Renal cortex interstitium (tissue), 11 donors: ENCODE measurements at regions not wholly inside any gene's neighbourhood (a gene's known extent, or its start where the extent isn't known, plus 50 kb on each side); places are given as distances from the start of the nearest gene placed in this dataset.
"Not testable (repeated sequence)": the region's sequence is repeated elsewhere in the genome, so short reads cannot be mapped to it uniquely, and the experiment has no call there.

Experiments used
- DNase-seq, 11 donors: peaks; one replicate each; pipeline ENCODE4 v3.0.0-alpha.2; 2013; ENCODE audit warnings: low read depth in 9 of 11, low spot score in 4 of 11; ENCODE audit errors: extremely low read depth in 1 of 11

GRCh38 chr12:67716817-67717216 lies 68.3 kb downstream of the DYRK2 start:
- DNase-seq: no peak

GRCh38 chr12:67719303-67719702 lies 70.8 kb downstream of the DYRK2 start:
- not testable (repeated sequence) for DNase-seq

- peak in 1 of 11 donors; percentile 26 for DNase-seq
Observed at GRCh38 chr12:67720351-67720856, 71.9 kb downstream of the DYRK2 start.

GRCh38 chr12:67721248-67721647 lies 72.7 kb downstream of the DYRK2 start:
- no peak for DNase-seq

GRCh38 chr12:67722296-67722695 lies 73.8 kb downstream of the DYRK2 start:
- no peak for DNase-seq

- DNase-seq: no peak
Observed at GRCh38 chr12:67726868-67727267, 78.3 kb downstream of the DYRK2 start.

- no peak for DNase-seq
Observed at GRCh38 chr12:67727702-67728666, 79.4 kb downstream of the DYRK2 start.

- no peak for DNase-seq
Observed at GRCh38 chr12:67732857-67733256, 84.3 kb downstream of the DYRK2 start.

- no peak for DNase-seq
Observed at GRCh38 chr12:67735868-67736267, 87.3 kb downstream of the DYRK2 start.

- no peak for DNase-seq
Observed at GRCh38 chr12:67740711-67741110, 92.2 kb downstream of the DYRK2 start.

- no peak for DNase-seq
Observed at GRCh38 chr12:67741270-67741669, 92.7 kb downstream of the DYRK2 start.

GRCh38 chr12:67742461-67742860 lies 93.9 kb downstream of the DYRK2 start:
- DNase-seq: no peak

GRCh38 chr12:67747869-67748742 lies 99.6 kb downstream of the DYRK2 start:
- DNase-seq: no peak

GRCh38 chr12:67748743-67749040 lies 100.1 kb downstream of the DYRK2 start:
- DNase-seq: no peak

- no peak for DNase-seq
Observed at GRCh38 chr12:67750513-67751183, 102.1 kb downstream of the DYRK2 start.

- no peak for DNase-seq
Observed at GRCh38 chr12:67751381-67751928, 102.9 kb downstream of the DYRK2 start.

GRCh38 chr12:67752226-67752732 lies 103.7 kb downstream of the DYRK2 start:
- no peak for DNase-seq

- DNase-seq: no peak
Observed at GRCh38 chr12:67754933-67755697, 106.6 kb downstream of the DYRK2 start.
